ENCODE measurements at regions not wholly inside any gene's neighbourhood (a gene's known extent, or its start where the extent isn't known, plus 50 kb on each side); places are given as distances from the start of the nearest gene placed in this dataset.
"Not testable (repeated sequence)": the region's sequence is repeated elsewhere in the genome, so short reads cannot be mapped to it uniquely, and the experiment has no call there.

GRCh38 chr7:41399171-41399570 lies 303.7 kb downstream of the INHBA start:
- Mint-ChIP-seq H3K4me3 (no peak overlapping the region), H3K27ac (no peak overlapping the region), H3K27me3 (ENCODE audit: low read depth in 2 of 2) (no peaks in the 10 kb centered on the region), H3K9me3 (peaks cover 9 to 17% of the 10 kb centered on the region in 2 donors), H3K4me1 (no peaks in the 10 kb centered on the region), H3K36me3 (no peaks in the 10 kb centered on the region)
- Histone ChIP-seq H3K27ac (ENCODE audit: low read length) (no peak overlapping the region), H3K4me3 (ENCODE audit: low read length) (no peak overlapping the region), H3K27me3 (ENCODE audit: control insufficient read depth, insufficient read depth, low read length) (no peaks in the 10 kb centered on the region), H3K9me3 (ENCODE audit: control insufficient read depth, insufficient read depth, low read length) (peaks cover 6% of the 10 kb centered on the region), H3K4me1 (ENCODE audit: control insufficient read depth, insufficient read depth, low read length) (no peaks in the 10 kb centered on the region), H3K36me3 (ENCODE audit: control insufficient read depth, insufficient read depth, low read length) (no peaks in the 10 kb centered on the region)
- no peak for DNase-seq
- intact Hi-C loops (cut with micrococcal nuclease) = no loop called here
- 100% methylated on average over 2 of the region's 3 CpGs for WGBS (ENCODE audit: insufficient coverage)
- ATAC-seq = no peak
- TF ChIP-seq CTCF (IDR thresholded peaks at IDR 0.05) = no peak

GRCh38 chr7:41391818-41392217 lies 311.1 kb downstream of the INHBA start:
- H3K4me1 Mint-ChIP-seq = no peaks in the 10 kb centered on the region
- Histone ChIP-seq H3K4me1 (ENCODE audit: control insufficient read depth, insufficient read depth, low read length) (no peaks in the 10 kb centered on the region), H3K27me3 (ENCODE audit: control insufficient read depth, insufficient read depth, low read length) (no peaks in the 10 kb centered on the region), H3K36me3 (ENCODE audit: control insufficient read depth, insufficient read depth, low read length) (no peaks in the 10 kb centered on the region), H3K4me3 (ENCODE audit: low read length) (no peak overlapping the region), H3K27ac (ENCODE audit: low read length) (no peak overlapping the region), H3K9me3 (ENCODE audit: control insufficient read depth, insufficient read depth, low read length) (no peaks in the 10 kb centered on the region)
- DNase-seq (no peak), ATAC-seq (no peak)
- H3K27ac Mint-ChIP-seq = no peak overlapping the region
- 88% methylated on average over 3 of the region's 3 CpGs for WGBS (ENCODE audit: insufficient coverage)
- peaks cover 4 to 8% of the 10 kb centered on the region in 2 donors for H3K9me3 Mint-ChIP-seq
- no peak overlapping the region for H3K4me3 Mint-ChIP-seq
- no peaks in the 10 kb centered on the region for H3K27me3 Mint-ChIP-seq (ENCODE audit: low read depth in 2 of 2)
- no peak for TF ChIP-seq CTCF (IDR thresholded peaks at IDR 0.05)
- no peaks in the 10 kb centered on the region for H3K36me3 Mint-ChIP-seq
- intact Hi-C loops (cut with micrococcal nuclease) = no loop called here

GRCh38 chr7:41388933-41389332 lies 314.0 kb downstream of the INHBA start:
- ATAC-seq; H3K9me3 Mint-ChIP-seq; H3K27ac ChIP-seq (ENCODE audit: low read length); H3K27me3 ChIP-seq (ENCODE audit: control insufficient read depth, insufficient read depth, low read length); intact Hi-C loops (cut with micrococcal nuclease); H3K4me1 Mint-ChIP-seq; H3K27me3 Mint-ChIP-seq (ENCODE audit: low read depth in 2 of 2); H3K9me3 ChIP-seq (ENCODE audit: control insufficient read depth, insufficient read depth, low read length); H3K4me3 Mint-ChIP-seq; H3K4me1 ChIP-seq (ENCODE audit: control insufficient read depth, insufficient read depth, low read length); H3K4me3 ChIP-seq (ENCODE audit: low read length); H3K27ac Mint-ChIP-seq; DNase-seq; H3K36me3 ChIP-seq (ENCODE audit: control insufficient read depth, insufficient read depth, low read length); H3K36me3 Mint-ChIP-seq: not testable (repeated sequence)
- 43% methylated on average over 2 of the region's 3 CpGs for WGBS (ENCODE audit: insufficient coverage)

- 88% methylated on average over 1 of the region's 1 CpG for WGBS (ENCODE audit: insufficient coverage)
- intact Hi-C loops (cut with micrococcal nuclease) = no loop called here
Observed at GRCh38 chr7:41385996-41386395, 316.9 kb downstream of the INHBA start.

More at GRCh38 chr7:41385996-41386395, 316.9 kb downstream of the INHBA start:
- no peaks in the 10 kb centered on the region for H3K27me3 Mint-ChIP-seq (ENCODE audit: low read depth in 2 of 2)
- no peaks in the 10 kb centered on the region for H3K36me3 ChIP-seq (ENCODE audit: control insufficient read depth, insufficient read depth, low read length)
- no peaks in the 10 kb centered on the region for H3K4me1 ChIP-seq (ENCODE audit: control insufficient read depth, insufficient read depth, low read length)
- H3K27ac Mint-ChIP-seq = no peak overlapping the region
- no peak overlapping the region for H3K27ac ChIP-seq (ENCODE audit: low read length)
- H3K4me1 Mint-ChIP-seq = no peaks in the 10 kb centered on the region
- H3K27me3 ChIP-seq (ENCODE audit: control insufficient read depth, insufficient read depth, low read length) = no peaks in the 10 kb centered on the region
- no peak overlapping the region for H3K4me3 Mint-ChIP-seq
- peaks cover 6 to 8% of the 10 kb centered on the region in 2 donors for H3K9me3 Mint-ChIP-seq
- no peaks in the 10 kb centered on the region for H3K9me3 ChIP-seq (ENCODE audit: control insufficient read depth, insufficient read depth, low read length)
- no peak overlapping the region for H3K4me3 ChIP-seq (ENCODE audit: low read length)
- TF ChIP-seq CTCF (IDR thresholded peaks at IDR 0.05) = no peak
- DNase-seq (no peak), ATAC-seq (no peak)
- H3K36me3 Mint-ChIP-seq = no peaks in the 10 kb centered on the region

Measured in natural killer cell (primary cell).